HG02642 (cell line): ENCODE measurements at regions not wholly inside any gene's neighbourhood (a gene's known extent, or its start where the extent isn't known, plus 50 kb on each side); places are given as distances from the start of the nearest gene placed in this dataset.
"Not testable (repeated sequence)": the region's sequence is repeated elsewhere in the genome, so short reads cannot be mapped to it uniquely, and the experiment has no call there.

ENCODE experiments used
- ATAC-seq: cut with Tn5 transposase; IDR thresholded peaks from one replicate; pipeline ENCODE4 v1.9.1; 2021; ENCODE audit warnings: mild to moderate bottlenecking; ENCODE audit not compliant: unreplicated experiment, poor library complexity

GRCh38 chr3:158026236-158026635 is 80.0 kb downstream of the SHOX2 start:
- no peak for ATAC-seq

- ATAC-seq, result not testable (repeated sequence)
These were observed 86.3 kb downstream of the SHOX2 start for GRCh38 chr3:158019897-158020296.

GRCh38 chr3:158018462-158018861 is 87.8 kb downstream of the SHOX2 start:
- ATAC-seq, result no peak

- no peak for ATAC-seq
These were observed 93.3 kb downstream of the SHOX2 start for GRCh38 chr3:158012901-158013300.

GRCh38 chr3:158005391-158006100 is 100.7 kb downstream of the SHOX2 start:
- ATAC-seq, result no peak

- ATAC-seq, result no peak
These were observed 107.0 kb downstream of the SHOX2 start for GRCh38 chr3:157999246-157999645.

- ATAC-seq, result no peak
These were observed 123.9 kb downstream of the SHOX2 start for GRCh38 chr3:157982359-157982758.

- ATAC-seq, result no peak
These were observed 124.4 kb downstream of the SHOX2 start for GRCh38 chr3:157981819-157982218.

GRCh38 chr3:157979022-157979421 is 127.2 kb downstream of the SHOX2 start:
- ATAC-seq, result no peak

GRCh38 chr3:157961665-157962064 is 144.6 kb downstream of the SHOX2 start:
- no peak for ATAC-seq

GRCh38 chr3:157958457-157958856 is 147.8 kb downstream of the SHOX2 start:
- ATAC-seq, result no peak

- no peak for ATAC-seq
These were observed 149.4 kb downstream of the SHOX2 start for GRCh38 chr3:157956850-157957249.

- no peak for ATAC-seq
These were observed 150.0 kb downstream of the SHOX2 start for GRCh38 chr3:157956176-157956575.

GRCh38 chr3:157953565-157953964 is 152.7 kb downstream of the SHOX2 start:
- no peak for ATAC-seq

- ATAC-seq, result no peak
These were observed 157.4 kb downstream of the SHOX2 start for GRCh38 chr3:157948605-157949383.

- no peak for ATAC-seq
These were observed 167.1 kb downstream of the SHOX2 start for GRCh38 chr3:157939166-157939565.

GRCh38 chr3:157938154-157938779 is 168.0 kb downstream of the SHOX2 start:
- no peak for ATAC-seq

GRCh38 chr3:157931517-157931916 is 174.7 kb downstream of the SHOX2 start:
- no peak for ATAC-seq

- ATAC-seq, result no peak
These were observed 176.0 kb downstream of the SHOX2 start for GRCh38 chr3:157930000-157930780.

GRCh38 chr3:157926822-157927221 is 179.4 kb downstream of the SHOX2 start:
- no peak for ATAC-seq

GRCh38 chr3:157922614-157923013 is 183.6 kb downstream of the SHOX2 start:
- peak; percentile 65 for ATAC-seq
